ENCODE measurements at regions not wholly inside any gene's neighbourhood (a gene's known extent, or its start where the extent isn't known, plus 50 kb on each side); places are given as distances from the start of the nearest gene placed in this dataset.

- TF ChIP-seq, protein P1, sequence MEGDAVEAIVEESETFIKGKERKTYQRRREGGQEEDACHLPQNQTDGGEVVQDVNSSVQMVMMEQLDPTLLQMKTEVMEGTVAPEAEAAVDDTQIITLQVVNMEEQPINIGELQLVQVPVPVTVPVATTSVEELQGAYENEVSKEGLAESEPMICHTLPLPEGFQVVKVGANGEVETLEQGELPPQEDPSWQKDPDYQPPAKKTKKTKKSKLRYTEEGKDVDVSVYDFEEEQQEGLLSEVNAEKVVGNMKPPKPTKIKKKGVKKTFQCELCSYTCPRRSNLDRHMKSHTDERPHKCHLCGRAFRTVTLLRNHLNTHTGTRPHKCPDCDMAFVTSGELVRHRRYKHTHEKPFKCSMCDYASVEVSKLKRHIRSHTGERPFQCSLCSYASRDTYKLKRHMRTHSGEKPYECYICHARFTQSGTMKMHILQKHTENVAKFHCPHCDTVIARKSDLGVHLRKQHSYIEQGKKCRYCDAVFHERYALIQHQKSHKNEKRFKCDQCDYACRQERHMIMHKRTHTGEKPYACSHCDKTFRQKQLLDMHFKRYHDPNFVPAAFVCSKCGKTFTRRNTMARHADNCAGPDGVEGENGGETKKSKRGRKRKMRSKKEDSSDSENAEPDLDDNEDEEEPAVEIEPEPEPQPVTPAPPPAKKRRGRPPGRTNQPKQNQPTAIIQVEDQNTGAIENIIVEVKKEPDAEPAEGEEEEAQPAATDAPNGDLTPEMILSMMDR (IDR thresholded peaks at IDR 0.05; ENCODE audit: low read length) = no peak
- no peak for TF ChIP-seq EZH2phosphoT487 (IDR thresholded peaks at IDR 0.05; ENCODE audit: low read length)
These were observed 58.7 kb upstream of the BTRC start for GRCh38 chr10:101295261-101295660.
